Left ventricle myocardium inferior (tissue), 1 donor: ENCODE measurements at regions not wholly inside any gene's neighbourhood (a gene's known extent, or its start where the extent isn't known, plus 50 kb on each side); places are given as distances from the start of the nearest gene placed in this dataset.

ENCODE experiments used
- DNase-seq: peaks from one replicate; pipeline ENCODE4 v3.0.0-alpha.2; 2020
- H3K27ac ChIP-seq: fragments of 200-600 bp; replicated peaks from 2 replicates; pipeline ENCODE4 v1.8.0; 2021
- H3K27me3 ChIP-seq: fragments of 200-600 bp; 2 replicates; pipeline ENCODE4 v1.8.0; 2021; ENCODE audit warnings: low read depth
- H3K36me3 ChIP-seq: fragments of 200-600 bp; 2 replicates; pipeline ENCODE4 v1.8.0; 2021
- H3K4me1 ChIP-seq: fragments of 200-600 bp; 2 replicates; pipeline ENCODE4 v1.8.0; 2021
- H3K4me3 ChIP-seq: fragments of 200-600 bp; 2 replicates; pipeline ENCODE4 v1.8.0; 2021; ENCODE audit warnings: mild to moderate bottlenecking, moderate library complexity
- H3K9me3 ChIP-seq: fragments of 200-600 bp; replicated peaks from 2 replicates; pipeline ENCODE4 v1.8.0; 2021
- intact Hi-C: fragments of 100-400 bp; cut with micrococcal nuclease; formaldehyde crosslinking; loops from one replicate; pipeline ENCODE4 v1.11.0; 2022
- TF ChIP-seq, protein P1 (sequence below): fragments of 200-600 bp; IDR thresholded peaks from 2 replicates; pipeline ENCODE4 v1.8.0; 2021; ENCODE audit warnings: antibody characterized with exemption, mild to moderate bottlenecking, borderline replicate concordance
- donor health status: DM: no; HTN: yes; CAD: no; lungs with severe emphysema.

DNA sequence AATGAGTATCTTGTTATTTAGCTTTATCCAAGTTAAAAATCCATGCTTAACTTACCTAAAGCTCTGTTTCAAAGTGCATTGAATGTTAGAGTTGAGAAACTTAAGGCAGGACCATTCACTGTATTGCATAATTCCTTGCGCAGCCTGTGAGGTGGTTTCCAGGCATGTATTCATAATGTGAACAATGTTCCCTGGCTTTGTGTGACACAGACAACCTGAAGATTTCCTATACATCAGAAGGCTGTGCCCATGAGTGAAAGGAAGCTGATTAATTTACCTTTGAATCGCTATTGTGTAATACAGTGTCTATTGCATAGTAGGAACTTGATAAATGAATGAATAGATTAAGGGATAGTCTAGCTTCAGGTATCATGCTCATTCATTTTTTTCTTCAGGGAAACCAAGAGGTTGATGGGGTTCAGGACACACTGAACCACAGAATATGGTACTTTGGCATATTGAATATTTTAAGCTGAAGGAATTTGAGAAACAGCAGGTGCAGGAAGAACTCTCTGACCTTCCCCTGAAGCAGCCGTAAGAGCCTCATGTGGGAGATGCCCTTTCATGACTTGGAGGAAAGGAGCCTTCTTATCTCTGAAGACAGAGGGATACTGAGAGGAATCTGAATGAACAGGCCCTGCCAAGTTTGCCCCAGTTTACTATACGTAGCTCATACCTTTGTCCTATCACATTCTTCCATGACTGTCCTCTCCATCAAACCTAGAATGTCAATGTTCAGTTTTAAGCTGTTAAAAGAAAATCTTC, 88.6 kb upstream of the GNG12 start:
- no peak for DNase-seq
- H3K27me3 ChIP-seq = no peaks in the 10 kb centered on the region
- no peaks in the 10 kb centered on the region for H3K9me3 ChIP-seq
- no peaks in the 10 kb centered on the region for H3K36me3 ChIP-seq
- intact Hi-C loops = no loop called here
- no peak overlapping the region for H3K27ac ChIP-seq
- no peak overlapping the region for H3K4me3 ChIP-seq
- no peaks in the 10 kb centered on the region for H3K4me1 ChIP-seq
- TF ChIP-seq, protein P1, sequence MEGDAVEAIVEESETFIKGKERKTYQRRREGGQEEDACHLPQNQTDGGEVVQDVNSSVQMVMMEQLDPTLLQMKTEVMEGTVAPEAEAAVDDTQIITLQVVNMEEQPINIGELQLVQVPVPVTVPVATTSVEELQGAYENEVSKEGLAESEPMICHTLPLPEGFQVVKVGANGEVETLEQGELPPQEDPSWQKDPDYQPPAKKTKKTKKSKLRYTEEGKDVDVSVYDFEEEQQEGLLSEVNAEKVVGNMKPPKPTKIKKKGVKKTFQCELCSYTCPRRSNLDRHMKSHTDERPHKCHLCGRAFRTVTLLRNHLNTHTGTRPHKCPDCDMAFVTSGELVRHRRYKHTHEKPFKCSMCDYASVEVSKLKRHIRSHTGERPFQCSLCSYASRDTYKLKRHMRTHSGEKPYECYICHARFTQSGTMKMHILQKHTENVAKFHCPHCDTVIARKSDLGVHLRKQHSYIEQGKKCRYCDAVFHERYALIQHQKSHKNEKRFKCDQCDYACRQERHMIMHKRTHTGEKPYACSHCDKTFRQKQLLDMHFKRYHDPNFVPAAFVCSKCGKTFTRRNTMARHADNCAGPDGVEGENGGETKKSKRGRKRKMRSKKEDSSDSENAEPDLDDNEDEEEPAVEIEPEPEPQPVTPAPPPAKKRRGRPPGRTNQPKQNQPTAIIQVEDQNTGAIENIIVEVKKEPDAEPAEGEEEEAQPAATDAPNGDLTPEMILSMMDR = no peak

DNA sequence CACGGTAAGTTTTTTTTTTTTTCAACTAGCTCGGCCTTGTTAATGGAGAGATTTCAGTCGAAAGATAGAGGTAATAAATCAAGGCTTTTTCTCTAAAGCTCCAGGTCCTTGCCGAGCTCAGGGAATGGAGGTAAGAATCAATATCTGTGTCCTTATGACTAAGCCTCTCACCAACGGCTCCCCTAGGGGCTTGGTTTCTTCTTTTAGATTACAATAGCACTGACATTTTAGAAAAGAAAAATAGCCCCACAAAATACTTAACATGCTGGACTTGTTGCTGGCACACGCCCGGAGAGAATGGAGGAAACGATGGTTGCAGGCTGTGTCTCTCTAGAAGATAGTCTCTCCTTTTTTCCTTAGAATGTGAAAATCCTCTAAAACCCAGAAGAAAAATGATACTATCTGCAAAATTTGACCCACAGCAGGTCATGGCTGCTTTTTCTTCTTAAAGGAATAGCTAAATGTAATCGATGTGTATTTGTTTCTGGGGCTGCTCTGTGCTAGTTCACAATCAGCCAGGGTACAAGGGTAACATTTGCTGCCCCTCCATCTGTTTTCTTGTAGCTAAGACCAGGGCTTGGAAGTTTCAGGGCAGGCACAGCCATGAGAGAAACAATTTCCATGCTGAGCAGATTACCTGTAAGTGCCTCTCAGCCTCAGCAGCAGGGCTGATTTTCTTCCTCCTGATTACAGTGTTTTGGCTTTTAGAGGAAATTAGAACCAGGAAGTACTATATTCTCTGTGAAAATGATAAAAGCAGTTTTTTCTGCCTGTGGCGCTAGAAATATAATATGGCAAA, 86.2 kb upstream of the GNG12 start:
- intact Hi-C loops = no loop called here

DNA sequence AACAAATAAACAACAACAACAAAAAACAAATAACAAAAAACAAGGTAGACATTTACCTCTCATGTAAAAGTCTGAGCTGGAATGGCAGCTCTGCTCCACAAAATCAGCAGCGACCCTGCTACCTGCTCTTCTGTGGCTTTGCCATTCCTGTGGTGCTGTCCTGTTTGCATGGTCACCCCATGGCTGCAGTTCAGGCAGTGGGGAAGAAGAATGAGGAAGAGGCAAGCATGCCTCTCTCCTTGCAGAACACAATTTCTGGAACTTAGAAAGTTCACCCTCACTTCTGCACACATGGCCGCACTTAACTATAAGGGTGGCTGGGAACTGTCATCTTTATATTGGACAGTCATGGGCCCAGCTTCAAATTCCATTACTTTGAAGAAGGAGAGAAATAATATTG, 84.8 kb upstream of the GNG12 start:
- H3K27me3 ChIP-seq = no peaks in the 10 kb centered on the region
- no peak overlapping the region for H3K4me3 ChIP-seq
- no peak overlapping the region for H3K27ac ChIP-seq
- TF ChIP-seq, protein P1 = no peak
- intact Hi-C loops = no loop called here
- no peak for DNase-seq
- H3K36me3 ChIP-seq = no peaks in the 10 kb centered on the region
- no peaks in the 10 kb centered on the region for H3K4me1 ChIP-seq
- peaks cover 6% of the 10 kb centered on the region for H3K9me3 ChIP-seq

More for the DNA sequence above, 86.2 kb upstream of the GNG12 start:
- no peaks in the 10 kb centered on the region for H3K27me3 ChIP-seq
- TF ChIP-seq, protein P1 = no peak
- DNase-seq = no peak
- H3K9me3 ChIP-seq = peaks cover under 1% of the 10 kb centered on the region
- no peak overlapping the region for H3K4me3 ChIP-seq
- H3K36me3 ChIP-seq = no peaks in the 10 kb centered on the region
- H3K27ac ChIP-seq = no peak overlapping the region
- no peaks in the 10 kb centered on the region for H3K4me1 ChIP-seq

DNA sequence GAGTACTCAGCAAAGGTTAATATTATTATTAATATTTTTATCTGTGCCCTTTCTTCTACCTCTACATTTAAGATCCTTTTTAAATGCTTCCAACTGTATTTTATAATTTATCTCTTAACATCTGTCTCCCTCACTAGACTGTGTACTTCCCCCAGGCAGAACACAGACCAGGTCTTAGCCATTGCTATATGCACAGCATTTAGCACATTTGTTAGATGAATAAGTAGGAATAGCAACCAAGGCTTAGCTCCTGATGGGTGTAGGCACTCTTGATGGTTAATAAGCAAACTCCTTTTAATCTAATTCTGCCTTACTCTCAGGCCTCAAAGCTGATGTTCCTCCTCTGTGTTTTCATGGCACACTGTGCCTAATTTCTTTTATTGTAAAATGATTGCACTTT, 83.7 kb upstream of the GNG12 start:
- DNase-seq = no peak
- intact Hi-C loops = no loop called here
- TF ChIP-seq, protein P1 = no peak
- Histone ChIP-seq H3K4me3 (no peak overlapping the region), H3K4me1 (no peaks in the 10 kb centered on the region), H3K27me3 (no peaks in the 10 kb centered on the region), H3K36me3 (no peaks in the 10 kb centered on the region), H3K27ac (no peak overlapping the region), H3K9me3 (peaks cover 6% of the 10 kb centered on the region)

DNA sequence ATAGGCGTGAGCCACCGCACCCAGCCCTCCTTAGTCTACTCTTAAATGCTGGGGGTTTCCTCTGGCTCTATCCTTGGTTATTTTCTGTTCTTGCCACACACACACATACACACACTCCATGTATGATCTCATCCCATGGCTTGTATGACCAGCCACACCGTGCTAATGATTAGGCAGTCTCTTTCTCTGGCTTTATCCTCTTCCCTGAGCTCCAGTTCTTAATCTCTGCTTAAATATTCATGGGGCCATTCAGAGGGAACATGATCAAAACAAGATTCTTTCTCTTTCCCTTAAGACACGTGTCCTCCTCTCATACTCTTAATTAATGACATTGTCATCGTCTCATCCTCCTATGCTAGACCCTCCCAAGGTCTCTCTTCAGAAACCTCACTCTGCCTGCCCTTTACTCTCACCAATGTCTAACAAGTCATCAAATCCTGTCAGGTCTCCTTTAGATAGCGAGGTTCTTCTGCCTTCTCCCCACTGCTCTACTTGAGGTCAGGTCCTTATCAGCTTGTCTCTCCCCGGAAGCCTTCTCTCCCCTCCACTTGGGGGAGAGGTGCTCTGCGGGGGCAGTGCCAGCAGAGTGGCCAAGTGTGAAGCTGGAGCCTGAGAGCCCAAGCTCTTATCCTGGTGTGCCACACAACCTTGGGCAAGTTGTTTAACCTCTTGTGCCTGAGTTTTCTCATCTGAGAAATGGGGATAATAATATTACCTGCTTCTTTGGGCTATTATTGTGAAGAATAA, 83.0 kb upstream of the GNG12 start:
- no peak for DNase-seq
- Histone ChIP-seq H3K36me3 (no peaks in the 10 kb centered on the region), H3K4me1 (no peaks in the 10 kb centered on the region), H3K27ac (no peak overlapping the region), H3K9me3 (peaks cover 6% of the 10 kb centered on the region), H3K27me3 (no peaks in the 10 kb centered on the region), H3K4me3 (no peak overlapping the region)
- TF ChIP-seq, protein P1 = no peak
- intact Hi-C loops = no loop called here
